AG04450 (cell line): ENCODE measurements at regions not wholly inside any gene's neighbourhood (a gene's known extent, or its start where the extent isn't known, plus 50 kb on each side); places are given as distances from the start of the nearest gene placed in this dataset.

Source experiments
- CTCF ChIA-PET: fragments of 300-600, 350-600 bp; formaldehyde crosslinking; extraction: SDS; loops from one replicate; lab custom pipeline; 2022; ENCODE audit warnings: antibody characterized with exemption, inconsistent platforms; lab: Charles Lee
- POLR2A ChIA-PET: fragments of 350-600 bp; formaldehyde crosslinking; extraction: SDS; loops from one replicate; lab custom pipeline; 2021; ENCODE audit warnings: antibody characterized with exemption, inconsistent platforms; lab: Yijun Ruan, JAX
- DNase-seq: peaks from one replicate; pipeline ENCODE4 v3.0.0-alpha.2; 2011; ENCODE audit warnings: low read depth, low spot score
- H3K27ac ChIP-seq: one replicate; pipeline ENCODE4 v1.5.1; 2012; ENCODE audit warnings: low read depth, low read length, control low read depth
- H3K27me3 ChIP-seq: one replicate; pipeline ENCODE4 v1.6.0; 2012; ENCODE audit warnings: low read length; ENCODE audit not compliant: control insufficient read depth, insufficient read depth
- H3K4me3 ChIP-seq: 2 replicates; pipeline ENCODE4 v1.5.1; 2011; ENCODE audit warnings: mild to moderate bottlenecking, low read depth, low read length, control low read depth
- H3K9me3 ChIP-seq: 2 replicates; pipeline ENCODE4 v1.5.1; 2012; ENCODE audit warnings: low read length; ENCODE audit not compliant: control insufficient read depth, insufficient read depth
- TF ChIP-seq, protein P1 (sequence below): IDR thresholded peaks from 2 replicates; pipeline ENCODE4 v1.5.1; 2011; ENCODE audit warnings: low read depth, low read length, control low read depth, inconsistent platforms

DNA sequence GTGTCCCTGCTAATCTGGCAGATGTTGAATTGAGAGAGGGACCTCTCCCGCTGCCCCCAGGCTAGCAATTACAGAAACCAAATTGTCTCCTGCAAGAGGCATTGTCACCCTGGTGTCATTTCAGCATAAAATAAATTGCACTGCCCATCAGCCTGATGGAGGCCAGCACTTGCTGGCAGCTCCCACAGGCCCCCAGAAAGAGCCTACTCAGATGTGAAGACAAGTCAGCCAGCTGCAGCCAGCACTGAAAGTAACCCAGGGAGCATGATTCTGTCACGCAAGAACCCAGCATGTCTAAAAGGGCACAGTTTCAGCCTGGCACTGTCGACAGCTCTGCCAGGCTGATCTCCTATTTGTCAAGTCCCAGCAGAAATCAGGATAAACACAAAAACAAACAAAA, 110.3 kb upstream of the CTTNBP2NL start:
- TF ChIP-seq, protein P1, sequence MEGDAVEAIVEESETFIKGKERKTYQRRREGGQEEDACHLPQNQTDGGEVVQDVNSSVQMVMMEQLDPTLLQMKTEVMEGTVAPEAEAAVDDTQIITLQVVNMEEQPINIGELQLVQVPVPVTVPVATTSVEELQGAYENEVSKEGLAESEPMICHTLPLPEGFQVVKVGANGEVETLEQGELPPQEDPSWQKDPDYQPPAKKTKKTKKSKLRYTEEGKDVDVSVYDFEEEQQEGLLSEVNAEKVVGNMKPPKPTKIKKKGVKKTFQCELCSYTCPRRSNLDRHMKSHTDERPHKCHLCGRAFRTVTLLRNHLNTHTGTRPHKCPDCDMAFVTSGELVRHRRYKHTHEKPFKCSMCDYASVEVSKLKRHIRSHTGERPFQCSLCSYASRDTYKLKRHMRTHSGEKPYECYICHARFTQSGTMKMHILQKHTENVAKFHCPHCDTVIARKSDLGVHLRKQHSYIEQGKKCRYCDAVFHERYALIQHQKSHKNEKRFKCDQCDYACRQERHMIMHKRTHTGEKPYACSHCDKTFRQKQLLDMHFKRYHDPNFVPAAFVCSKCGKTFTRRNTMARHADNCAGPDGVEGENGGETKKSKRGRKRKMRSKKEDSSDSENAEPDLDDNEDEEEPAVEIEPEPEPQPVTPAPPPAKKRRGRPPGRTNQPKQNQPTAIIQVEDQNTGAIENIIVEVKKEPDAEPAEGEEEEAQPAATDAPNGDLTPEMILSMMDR, result no peak
- no peak overlapping the region for H3K4me3 ChIP-seq
- no peaks in the 10 kb centered on the region for H3K9me3 ChIP-seq
- H3K27ac ChIP-seq, result no peak overlapping the region
- CTCF ChIA-PET, result no interaction called here
- peaks cover 10% of the 10 kb centered on the region for H3K27me3 ChIP-seq
- no peak for DNase-seq
- POLR2A ChIA-PET, result no interaction called here

DNA sequence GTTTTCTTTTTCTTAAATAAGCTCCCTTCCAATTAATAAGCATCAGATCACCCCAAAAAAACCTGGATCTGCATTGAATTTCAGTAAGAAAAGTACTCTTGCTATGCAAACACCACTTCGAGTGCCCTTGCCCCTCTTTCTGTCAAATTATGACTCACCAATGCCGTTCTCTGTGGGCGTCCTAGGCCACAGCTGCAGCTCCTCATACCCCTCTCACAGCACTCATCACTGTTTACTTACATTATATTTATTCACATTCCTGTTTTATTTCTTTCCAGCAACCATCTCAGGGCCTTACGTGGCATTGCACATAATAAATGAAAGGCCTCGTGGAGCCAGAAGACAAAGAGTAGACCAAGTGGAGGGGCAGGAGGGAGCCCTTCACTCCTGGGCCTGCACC, 99.1 kb upstream of the CTTNBP2NL start:
- Histone ChIP-seq H3K27me3 (peaks cover 3% of the 10 kb centered on the region), H3K4me3 (no peak overlapping the region), H3K9me3 (no peaks in the 10 kb centered on the region), H3K27ac (peak overlapping the region; percentile 21)
- DNase-seq, result peak; percentile 36
- TF ChIP-seq, protein P1, result no peak
- POLR2A ChIA-PET, result no interaction called here
- CTCF ChIA-PET, result interaction anchor here (1.2 to 3.2 kb wide), 3 partner anchors 22 to 74 kb away, joined by 3 to 30 read pairs (median 5); no protein-coding TSS in a partner anchor

DNA sequence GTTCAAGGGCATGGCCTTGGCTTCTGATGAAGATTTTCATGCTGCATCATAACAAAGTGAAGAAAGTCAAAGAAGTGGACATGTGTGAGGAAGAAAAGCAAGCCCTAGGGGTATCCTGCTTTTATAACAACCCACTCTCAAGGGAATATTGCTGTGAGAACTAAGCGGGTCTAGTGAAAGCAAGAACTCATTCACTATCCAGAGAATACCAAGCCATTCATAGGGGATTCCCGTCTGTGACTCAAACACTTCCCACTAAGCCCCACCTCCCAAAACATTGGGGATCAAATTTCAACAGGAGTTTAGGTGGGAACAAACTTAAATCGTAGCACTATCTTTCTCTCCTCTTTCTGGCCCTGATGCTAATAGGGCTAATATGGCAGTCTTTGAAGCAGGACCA, 98.5 kb upstream of the CTTNBP2NL start:
- peak overlapping the region; percentile 21 for H3K27ac ChIP-seq
- H3K9me3 ChIP-seq, result no peaks in the 10 kb centered on the region
- ChIA-PET CTCF (interaction anchor here (0.5 to 3.2 kb wide), 6 partner anchors 10 to 73 kb away, joined by 3 to 30 read pairs (median 4); no protein-coding TSS in a partner anchor), POLR2A (no interaction called here)
- peaks cover 3% of the 10 kb centered on the region for H3K27me3 ChIP-seq
- no peak for DNase-seq
- TF ChIP-seq, protein P1, result no peak
- no peak overlapping the region for H3K4me3 ChIP-seq

DNA sequence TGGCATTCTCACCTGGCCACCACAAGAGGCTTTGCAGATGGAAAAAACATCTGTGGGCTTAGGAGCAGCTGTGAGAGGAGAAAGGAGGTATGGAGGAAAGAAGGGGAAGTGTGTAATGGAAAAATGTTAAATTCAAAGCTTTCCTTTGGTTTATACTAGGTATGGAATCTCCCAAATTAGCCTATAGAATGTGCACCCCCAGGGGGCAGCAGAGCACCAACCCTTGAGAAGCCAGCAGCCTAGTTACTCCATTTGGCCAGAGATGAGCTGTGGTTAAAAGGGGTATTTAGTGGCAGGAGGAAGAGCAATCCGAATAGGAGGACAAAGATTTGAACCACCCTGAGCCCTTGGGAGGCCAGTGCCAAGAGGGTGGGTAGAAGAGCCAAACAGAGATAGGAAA, 97.5 kb upstream of the CTTNBP2NL start:
- Histone ChIP-seq H3K4me3 (no peak overlapping the region), H3K27ac (no peak overlapping the region), H3K9me3 (no peaks in the 10 kb centered on the region), H3K27me3 (peaks cover 3% of the 10 kb centered on the region)
- ChIA-PET CTCF (interaction anchor here (0.6 to 3.2 kb wide), 23 partner anchors 9 to 525 kb away, joined by 3 to 30 read pairs (median 4); no protein-coding TSS in a partner anchor), POLR2A (no interaction called here)
- DNase-seq, result peak; percentile 15
- TF ChIP-seq, protein P1, result peak; percentile 69

DNA sequence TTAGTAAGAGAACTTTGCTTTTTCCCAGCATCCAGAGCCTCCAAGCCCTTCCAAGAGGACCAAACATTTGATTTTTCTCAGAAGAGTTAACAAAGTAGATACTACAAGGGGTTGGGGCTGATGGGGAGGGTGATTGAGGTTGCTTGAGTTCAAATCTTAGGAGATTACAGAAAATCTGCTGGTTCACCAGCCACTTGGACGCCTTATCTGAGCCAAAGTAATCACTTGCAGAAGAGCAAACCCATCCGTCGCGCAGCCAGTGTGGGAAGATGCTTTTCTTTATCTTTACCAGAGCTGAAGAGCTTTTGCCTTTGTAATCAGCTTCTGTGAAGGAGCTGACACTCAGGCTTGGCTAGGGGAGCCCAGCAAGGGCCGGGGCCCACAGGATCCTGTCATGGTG, 91.9 kb upstream of the CTTNBP2NL start:
- TF ChIP-seq, protein P1, result no peak
- peaks cover 11% of the 10 kb centered on the region for H3K27me3 ChIP-seq
- no peak overlapping the region for H3K27ac ChIP-seq
- ChIA-PET CTCF (interaction anchor here (1.6 kb wide), 1 partner anchor 33 kb away, joined by 6 read pairs; no protein-coding TSS in a partner anchor), POLR2A (no interaction called here)
- no peak for DNase-seq
- no peak overlapping the region for H3K4me3 ChIP-seq
- H3K9me3 ChIP-seq, result no peaks in the 10 kb centered on the region
